ENCODE measurements at regions not wholly inside any gene's neighbourhood (a gene's known extent, or its start where the extent isn't known, plus 50 kb on each side); places are given as distances from the start of the nearest gene placed in this dataset.

GRCh38 chr3:139287557-139287956, 56.3 kb upstream of the MRPS22 start:
- H3K9ac ChIP-seq (ENCODE audit: low read length) = no peak overlapping the region
- no peaks in the 10 kb centered on the region for H3K9me3 ChIP-seq (ENCODE audit: low read length)
- DNase-seq (no peak), ATAC-seq (no peak)
- H3K79me2 ChIP-seq (ENCODE audit: low read length) = no peaks in the 10 kb centered on the region
- BruUV-seq (replicated peaks) = no TSS peak
- H3K9me2 ChIP-seq (replicated peaks; ENCODE audit: low read length) = no peaks in the 10 kb centered on the region
- no peak overlapping the region for H3K4me3 ChIP-seq (ENCODE audit: low read length)
- H3K4me2 ChIP-seq (ENCODE audit: low read length) = no peak overlapping the region
- intact Hi-C loops (cut with micrococcal nuclease) = no loop called here
- H3K36me3 ChIP-seq (ENCODE audit: low read depth, low read length) = no peaks in the 10 kb centered on the region
- H3K4me1 ChIP-seq (ENCODE audit: insufficient read depth, low read length) = no peaks in the 10 kb centered on the region
- ChIA-PET POLR2A (ENCODE audit: unreplicated experiment) (no interaction called here), CTCF (no interaction called here)
- TF ChIP-seq EZH2 (IDR thresholded peaks at IDR 0.05; ENCODE audit: low read length, unreplicated experiment) (no peak), EZH2phosphoT487 (IDR thresholded peaks at IDR 0.05; ENCODE audit: borderline replicate concordance, low read length) (no peak), CTCF (conservative IDR thresholded peaks at IDR 0.05; ENCODE audit: low read depth, low read length) (no peak)
- no peak overlapping the region for H3K27ac ChIP-seq (ENCODE audit: low read length)
- no peaks in the 10 kb centered on the region for H4K20me1 ChIP-seq (ENCODE audit: low read length)
- H3K27me3 ChIP-seq (ENCODE audit: low read length) = no peaks in the 10 kb centered on the region
- H2AFZ ChIP-seq (ENCODE audit: low read length) = no peak overlapping the region
- H3F3A ChIP-seq (ENCODE audit: low read length, unreplicated experiment) = no peaks in the 10 kb centered on the region

- DNase-seq (no peak), ATAC-seq (peak; percentile 71)
- Histone ChIP-seq H3K9ac (ENCODE audit: low read length) (no peak overlapping the region), H3F3A (ENCODE audit: low read length, unreplicated experiment) (no peaks in the 10 kb centered on the region), H3K4me3 (ENCODE audit: low read length) (no peak overlapping the region), H2AFZ (ENCODE audit: low read length) (no peak overlapping the region), H3K27ac (ENCODE audit: low read length) (no peak overlapping the region), H3K9me3 (ENCODE audit: low read length) (no peaks in the 10 kb centered on the region), H4K20me1 (ENCODE audit: low read length) (no peaks in the 10 kb centered on the region), H3K4me1 (ENCODE audit: insufficient read depth, low read length) (no peaks in the 10 kb centered on the region), H3K27me3 (ENCODE audit: low read length) (no peaks in the 10 kb centered on the region), H3K36me3 (ENCODE audit: low read depth, low read length) (no peaks in the 10 kb centered on the region), H3K9me2 (replicated peaks; ENCODE audit: low read length) (no peaks in the 10 kb centered on the region), H3K4me2 (ENCODE audit: low read length) (no peak overlapping the region), H3K79me2 (ENCODE audit: low read length) (no peaks in the 10 kb centered on the region)
- ChIA-PET CTCF (no interaction called here), POLR2A (ENCODE audit: unreplicated experiment) (no interaction called here)
- intact Hi-C loops (cut with micrococcal nuclease) = loop anchor here (2.0 kb wide), 1 partner anchor 40 kb away; no protein-coding TSS in a partner anchor
- no peak for TF ChIP-seq EZH2phosphoT487 (IDR thresholded peaks at IDR 0.05; ENCODE audit: borderline replicate concordance, low read length)
- no peak for TF ChIP-seq CTCF (conservative IDR thresholded peaks at IDR 0.05; ENCODE audit: low read depth, low read length)
- TF ChIP-seq EZH2 (IDR thresholded peaks at IDR 0.05; ENCODE audit: low read length, unreplicated experiment) = no peak
- BruUV-seq (replicated peaks) = no TSS peak
Observed at GRCh38 chr3:139288266-139288821, 55.5 kb upstream of the MRPS22 start.

- Histone ChIP-seq H2AFZ (ENCODE audit: low read length) (no peak overlapping the region), H3K4me3 (ENCODE audit: low read length) (no peak overlapping the region), H3K9me3 (ENCODE audit: low read length) (no peaks in the 10 kb centered on the region), H3K27me3 (ENCODE audit: low read length) (no peaks in the 10 kb centered on the region), H3K27ac (ENCODE audit: low read length) (no peak overlapping the region), H3K9me2 (replicated peaks; ENCODE audit: low read length) (no peaks in the 10 kb centered on the region), H3K4me2 (ENCODE audit: low read length) (no peak overlapping the region), H3K79me2 (ENCODE audit: low read length) (no peaks in the 10 kb centered on the region), H3F3A (ENCODE audit: low read length, unreplicated experiment) (no peaks in the 10 kb centered on the region), H3K4me1 (ENCODE audit: insufficient read depth, low read length) (no peaks in the 10 kb centered on the region), H3K36me3 (ENCODE audit: low read depth, low read length) (no peaks in the 10 kb centered on the region), H3K9ac (ENCODE audit: low read length) (no peak overlapping the region), H4K20me1 (ENCODE audit: low read length) (no peaks in the 10 kb centered on the region)
- intact Hi-C loops (cut with micrococcal nuclease) = loop anchor here (2.0 kb wide), 1 partner anchor 39 kb away; no protein-coding TSS in a partner anchor
- no TSS peak for BruUV-seq (replicated peaks)
- no peak for TF ChIP-seq EZH2 (IDR thresholded peaks at IDR 0.05; ENCODE audit: low read length, unreplicated experiment)
- no peak for TF ChIP-seq EZH2phosphoT487 (IDR thresholded peaks at IDR 0.05; ENCODE audit: borderline replicate concordance, low read length)
- ATAC-seq (no peak), DNase-seq (no peak)
- CTCF ChIA-PET = no interaction called here
- POLR2A ChIA-PET (ENCODE audit: unreplicated experiment) = no interaction called here
Observed at GRCh38 chr3:139289860-139290524, 53.8 kb upstream of the MRPS22 start.
